ENCODE measurements at regions not wholly inside any gene's neighbourhood (a gene's known extent, or its start where the extent isn't known, plus 50 kb on each side); places are given as distances from the start of the nearest gene placed in this dataset.

DNA sequence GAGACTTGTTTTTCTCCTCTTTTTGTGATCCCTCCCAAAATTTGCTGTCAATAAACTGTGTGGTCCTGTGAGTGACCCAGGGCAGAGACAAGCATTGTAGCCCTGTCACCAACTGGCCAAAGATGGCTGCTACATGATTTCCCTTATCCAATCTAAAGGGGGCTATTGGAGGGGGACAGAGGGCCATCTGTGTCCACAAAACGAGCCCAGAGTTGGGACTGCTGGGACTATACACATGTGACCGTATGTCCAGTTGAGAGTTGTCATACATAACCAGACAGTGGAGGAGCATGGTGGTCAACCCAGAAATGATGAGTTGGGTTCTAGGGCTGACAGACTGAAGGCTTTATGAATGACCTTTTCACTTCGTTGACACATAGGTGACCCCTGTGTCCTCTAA is 55.3 kb upstream of the SDK1 start:
- DNase-seq (ENCODE audit: low spot score), result no peak
- in situ Hi-C loops (cut with MboI; ENCODE audit: low sequenced_read_pairs, unreplicated experiment), result no loop called here
- TF ChIP-seq, protein P1, sequence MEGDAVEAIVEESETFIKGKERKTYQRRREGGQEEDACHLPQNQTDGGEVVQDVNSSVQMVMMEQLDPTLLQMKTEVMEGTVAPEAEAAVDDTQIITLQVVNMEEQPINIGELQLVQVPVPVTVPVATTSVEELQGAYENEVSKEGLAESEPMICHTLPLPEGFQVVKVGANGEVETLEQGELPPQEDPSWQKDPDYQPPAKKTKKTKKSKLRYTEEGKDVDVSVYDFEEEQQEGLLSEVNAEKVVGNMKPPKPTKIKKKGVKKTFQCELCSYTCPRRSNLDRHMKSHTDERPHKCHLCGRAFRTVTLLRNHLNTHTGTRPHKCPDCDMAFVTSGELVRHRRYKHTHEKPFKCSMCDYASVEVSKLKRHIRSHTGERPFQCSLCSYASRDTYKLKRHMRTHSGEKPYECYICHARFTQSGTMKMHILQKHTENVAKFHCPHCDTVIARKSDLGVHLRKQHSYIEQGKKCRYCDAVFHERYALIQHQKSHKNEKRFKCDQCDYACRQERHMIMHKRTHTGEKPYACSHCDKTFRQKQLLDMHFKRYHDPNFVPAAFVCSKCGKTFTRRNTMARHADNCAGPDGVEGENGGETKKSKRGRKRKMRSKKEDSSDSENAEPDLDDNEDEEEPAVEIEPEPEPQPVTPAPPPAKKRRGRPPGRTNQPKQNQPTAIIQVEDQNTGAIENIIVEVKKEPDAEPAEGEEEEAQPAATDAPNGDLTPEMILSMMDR (IDR thresholded peaks at IDR 0.05; ENCODE audit: borderline replicate concordance, control extremely low read depth, extremely low read depth, insufficient read depth, missing control alignments), result no peak

DNA sequence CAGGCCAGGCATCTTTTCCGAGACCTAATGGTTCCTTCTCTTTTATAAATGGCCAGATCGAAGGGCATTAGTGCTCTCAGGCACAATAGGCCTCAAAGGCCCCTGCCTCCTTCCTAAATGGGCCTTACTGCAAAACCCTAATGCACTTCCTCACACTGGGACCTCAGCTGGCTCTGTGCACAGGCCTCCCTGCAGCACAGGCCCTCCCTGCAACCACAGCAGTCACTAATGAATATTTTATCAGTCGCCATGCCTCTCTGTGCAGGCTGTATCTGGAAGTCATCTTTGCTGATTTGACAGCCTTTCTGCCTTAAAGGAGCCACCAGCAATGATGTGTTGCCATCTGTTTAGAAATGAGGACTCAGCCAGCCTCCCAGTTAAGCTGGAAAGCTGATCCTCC is 54.9 kb upstream of the SDK1 start:
- in situ Hi-C loops (cut with MboI; ENCODE audit: low sequenced_read_pairs, unreplicated experiment), result no loop called here
- no peak for DNase-seq (ENCODE audit: low spot score)
- TF ChIP-seq, protein P1 (IDR thresholded peaks at IDR 0.05; ENCODE audit: borderline replicate concordance, control extremely low read depth, extremely low read depth, insufficient read depth, missing control alignments), result no peak

DNA sequence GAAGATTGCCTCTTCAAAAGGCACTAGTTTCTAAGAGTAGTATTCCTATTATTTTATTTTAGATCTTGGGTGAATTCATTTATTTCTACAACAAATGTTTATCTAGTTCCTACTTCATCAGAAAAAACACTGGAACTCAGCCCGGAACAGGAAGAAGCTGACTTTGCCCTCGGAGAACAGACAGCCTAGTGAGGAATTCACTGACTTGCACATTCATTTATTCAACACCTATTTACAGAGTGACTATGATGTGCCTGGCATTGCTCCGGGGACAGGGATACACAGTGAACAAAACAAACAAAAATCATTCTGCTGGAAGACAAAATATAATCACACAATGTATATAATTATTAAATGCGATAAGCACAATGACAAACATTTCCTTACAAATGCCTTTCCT is 54.4 kb upstream of the SDK1 start:
- DNase-seq (ENCODE audit: low spot score), result no peak
- in situ Hi-C loops (cut with MboI; ENCODE audit: low sequenced_read_pairs, unreplicated experiment), result no loop called here
- TF ChIP-seq, protein P1 (IDR thresholded peaks at IDR 0.05; ENCODE audit: borderline replicate concordance, control extremely low read depth, extremely low read depth, insufficient read depth, missing control alignments), result no peak

DNA sequence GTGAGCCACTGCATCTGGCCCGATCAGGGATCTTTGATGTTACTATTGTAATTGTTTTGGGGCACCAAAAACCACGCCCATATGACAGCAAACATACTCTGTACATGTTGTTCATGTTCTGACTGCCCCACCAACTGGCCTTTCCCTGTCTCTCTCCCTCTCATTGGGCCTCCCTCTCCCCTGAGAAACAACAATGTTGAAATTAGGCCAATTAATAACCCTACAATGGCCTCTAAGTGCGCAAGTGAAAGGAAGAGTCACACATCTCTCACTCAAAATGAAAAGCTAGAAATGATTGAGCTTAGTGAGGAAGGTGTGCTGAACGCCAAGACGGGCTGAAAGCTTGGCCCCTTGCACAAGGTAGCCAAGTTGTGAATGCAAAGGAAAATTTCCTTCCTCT is 50.3 kb upstream of the SDK1 start:
- TF ChIP-seq, protein P1 (IDR thresholded peaks at IDR 0.05; ENCODE audit: borderline replicate concordance, control extremely low read depth, extremely low read depth, insufficient read depth, missing control alignments), result no peak
- DNase-seq (ENCODE audit: low spot score), result no peak
- in situ Hi-C loops (cut with MboI; ENCODE audit: low sequenced_read_pairs, unreplicated experiment), result no loop called here

Data from GM13976 (cell line).